ENCODE measurements at regions not wholly inside any gene's neighbourhood (a gene's known extent, or its start where the extent isn't known, plus 50 kb on each side); places are given as distances from the start of the nearest gene placed in this dataset.
A peak's percentile ranks its signal among the peaks of the same experiment; 100 is the strongest.

DNA sequence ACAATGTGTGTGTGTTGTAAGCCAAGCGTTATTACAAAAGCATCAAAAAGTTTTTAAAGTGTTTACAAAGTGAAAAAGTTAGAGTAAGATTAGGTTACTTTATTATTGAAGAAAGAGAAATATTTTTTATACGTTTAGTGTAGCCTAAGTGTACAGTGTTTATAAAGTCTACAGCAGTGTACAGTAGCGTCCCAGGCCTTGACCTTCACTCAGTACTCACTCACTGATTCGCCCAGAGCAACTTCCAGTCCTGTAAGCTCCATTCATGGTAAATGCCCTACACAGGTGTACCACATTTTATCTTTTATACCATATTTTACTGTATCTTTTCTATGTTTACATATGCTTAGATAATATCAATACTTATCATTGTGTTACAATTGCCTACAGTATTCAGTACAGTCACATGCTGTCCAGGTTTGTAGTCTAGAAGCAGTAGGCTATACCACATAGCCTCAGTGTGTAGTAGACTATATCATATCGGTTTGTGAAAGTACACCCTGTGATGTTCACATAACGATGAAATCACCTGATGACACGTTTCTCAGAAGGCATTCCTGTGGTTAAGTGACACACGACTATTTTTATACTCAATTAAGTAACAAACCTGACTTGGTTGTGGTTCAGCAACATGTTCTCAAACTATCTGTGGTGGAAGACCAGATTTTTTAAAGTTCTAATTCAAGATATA is 152.0 kb upstream of the EDNRA start:
- no peak overlapping the region for H3K4me3 ChIP-seq (ENCODE audit: low read depth, low read length)
- no peak for DNase-seq (ENCODE audit: low read depth)
- TF ChIP-seq, protein P1, sequence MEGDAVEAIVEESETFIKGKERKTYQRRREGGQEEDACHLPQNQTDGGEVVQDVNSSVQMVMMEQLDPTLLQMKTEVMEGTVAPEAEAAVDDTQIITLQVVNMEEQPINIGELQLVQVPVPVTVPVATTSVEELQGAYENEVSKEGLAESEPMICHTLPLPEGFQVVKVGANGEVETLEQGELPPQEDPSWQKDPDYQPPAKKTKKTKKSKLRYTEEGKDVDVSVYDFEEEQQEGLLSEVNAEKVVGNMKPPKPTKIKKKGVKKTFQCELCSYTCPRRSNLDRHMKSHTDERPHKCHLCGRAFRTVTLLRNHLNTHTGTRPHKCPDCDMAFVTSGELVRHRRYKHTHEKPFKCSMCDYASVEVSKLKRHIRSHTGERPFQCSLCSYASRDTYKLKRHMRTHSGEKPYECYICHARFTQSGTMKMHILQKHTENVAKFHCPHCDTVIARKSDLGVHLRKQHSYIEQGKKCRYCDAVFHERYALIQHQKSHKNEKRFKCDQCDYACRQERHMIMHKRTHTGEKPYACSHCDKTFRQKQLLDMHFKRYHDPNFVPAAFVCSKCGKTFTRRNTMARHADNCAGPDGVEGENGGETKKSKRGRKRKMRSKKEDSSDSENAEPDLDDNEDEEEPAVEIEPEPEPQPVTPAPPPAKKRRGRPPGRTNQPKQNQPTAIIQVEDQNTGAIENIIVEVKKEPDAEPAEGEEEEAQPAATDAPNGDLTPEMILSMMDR (conservative IDR thresholded peaks at IDR 0.05; ENCODE audit: low read depth, low read length) = no peak

DNA sequence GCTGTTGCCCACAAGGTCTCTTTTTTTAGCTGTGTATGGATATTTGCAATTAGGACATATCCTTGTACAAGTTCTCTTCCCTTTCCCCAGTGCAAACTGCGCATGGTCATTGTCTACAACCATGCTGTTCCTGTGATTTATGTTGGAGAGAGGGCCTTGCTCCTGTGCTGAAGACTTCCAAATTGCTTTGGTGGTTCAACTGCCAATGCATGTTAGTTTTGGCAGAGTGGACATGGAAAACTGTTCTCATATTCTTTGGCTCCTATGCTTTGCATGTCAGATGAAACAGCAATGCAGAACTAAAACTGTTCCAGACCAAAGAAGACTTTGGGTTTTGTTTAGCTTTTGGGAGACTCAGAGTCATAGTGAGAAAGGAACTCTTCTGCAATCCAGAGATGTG is 148.8 kb upstream of the EDNRA start:
- no peak overlapping the region for H3K4me3 ChIP-seq (ENCODE audit: low read depth, low read length)
- TF ChIP-seq, protein P1 (conservative IDR thresholded peaks at IDR 0.05; ENCODE audit: low read depth, low read length) = no peak
- no peak for DNase-seq (ENCODE audit: low read depth)

- DNase-seq (ENCODE audit: low read depth) = peak; percentile 58
- H3K4me3 ChIP-seq (ENCODE audit: low read depth, low read length) = no peak overlapping the region
- TF ChIP-seq, protein P1 (conservative IDR thresholded peaks at IDR 0.05; ENCODE audit: low read depth, low read length) = no peak
Measured at GRCh38 chr4:147334478-147334877, 146.4 kb upstream of the EDNRA start.

GRCh38 chr4:147335183-147335582 is 145.7 kb upstream of the EDNRA start:
- H3K4me3 ChIP-seq (ENCODE audit: low read depth, low read length) = no peak overlapping the region
- DNase-seq (ENCODE audit: low read depth) = no peak
- TF ChIP-seq, protein P1 (conservative IDR thresholded peaks at IDR 0.05; ENCODE audit: low read depth, low read length) = no peak

DNA sequence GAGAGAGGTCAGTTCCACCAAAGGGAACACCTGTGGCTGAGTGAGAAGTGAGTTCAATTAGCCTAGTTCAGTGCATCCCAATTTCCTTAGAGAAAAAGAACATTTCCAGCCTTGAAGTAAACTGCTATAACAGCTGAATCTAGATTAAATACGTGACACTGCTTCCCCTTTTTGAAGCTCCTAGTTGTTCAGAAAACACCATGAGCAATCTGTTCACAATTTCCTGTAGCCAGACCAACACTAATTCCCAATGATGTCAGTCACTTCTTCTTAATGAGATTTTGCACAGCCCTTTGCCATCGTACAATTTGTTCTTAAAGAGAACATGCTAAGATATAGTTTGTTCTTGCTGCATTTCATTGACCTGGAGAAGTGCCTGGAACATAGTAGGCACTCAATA is 144.6 kb upstream of the EDNRA start:
- no peak overlapping the region for H3K4me3 ChIP-seq (ENCODE audit: low read depth, low read length)
- DNase-seq (ENCODE audit: low read depth) = no peak
- TF ChIP-seq, protein P1 (conservative IDR thresholded peaks at IDR 0.05; ENCODE audit: low read depth, low read length) = no peak

GRCh38 chr4:147339100-147339499 is 141.8 kb upstream of the EDNRA start:
- TF ChIP-seq, protein P1 (conservative IDR thresholded peaks at IDR 0.05; ENCODE audit: low read depth, low read length) = no peak
- no peak overlapping the region for H3K4me3 ChIP-seq (ENCODE audit: low read depth, low read length)
- DNase-seq (ENCODE audit: low read depth) = no peak

GRCh38 chr4:147340111-147340510 is 140.8 kb upstream of the EDNRA start:
- TF ChIP-seq, protein P1 (conservative IDR thresholded peaks at IDR 0.05; ENCODE audit: low read depth, low read length) = no peak
- no peak overlapping the region for H3K4me3 ChIP-seq (ENCODE audit: low read depth, low read length)
- peak; percentile 85 for DNase-seq (ENCODE audit: low read depth)
